UCSD-AML1 (cell line): ENCODE measurements at regions not wholly inside any gene's neighbourhood (a gene's known extent, or its start where the extent isn't known, plus 50 kb on each side); places are given as distances from the start of the nearest gene placed in this dataset.
"Not testable (repeated sequence)": the region's sequence is repeated elsewhere in the genome, so short reads cannot be mapped to it uniquely, and the experiment has no call there.

Source experiments
- DNase-seq: peaks from one replicate; lab custom pipeline; 2025; ENCODE audit not compliant: unreplicated experiment; lab: John Stamatoyannopoulos, UW

DNA sequence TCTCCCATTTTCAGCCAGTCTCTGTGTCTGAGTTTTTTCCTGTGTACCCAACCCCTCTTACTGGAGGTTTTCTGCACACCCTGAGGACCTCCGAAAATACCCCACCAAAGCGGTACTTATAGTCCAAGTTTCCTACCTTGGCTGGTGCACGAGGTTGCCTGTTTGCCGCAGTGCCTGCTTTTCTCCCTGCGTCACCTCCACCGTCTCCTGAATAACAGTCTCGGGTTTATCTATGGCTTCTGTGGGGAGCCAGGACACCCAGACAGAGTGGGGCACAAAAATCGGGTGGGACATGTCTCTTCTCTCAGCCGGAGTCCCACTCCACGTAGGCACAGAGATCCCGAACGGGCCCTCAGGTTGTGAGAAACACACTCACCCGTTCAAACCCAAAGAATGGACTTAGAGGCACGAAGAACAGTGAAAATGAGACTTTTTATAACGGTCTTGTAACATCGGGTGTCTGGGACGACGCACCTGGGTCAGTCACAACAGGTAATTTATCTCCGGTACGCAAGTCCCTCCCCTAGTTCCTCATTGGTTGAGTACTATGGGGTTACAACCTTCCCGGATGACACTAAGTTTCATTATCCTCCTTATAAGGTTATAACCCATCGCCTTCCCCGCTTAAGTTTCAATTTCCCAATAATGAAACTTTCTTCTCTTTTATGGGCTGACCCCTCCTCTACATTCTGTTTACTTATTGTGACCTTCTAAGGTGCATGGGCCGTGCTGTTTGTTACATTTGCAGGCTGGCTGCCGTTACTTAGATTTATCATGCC, 970.2 kb upstream of the COX7C start:
- no peak for DNase-seq

DNA sequence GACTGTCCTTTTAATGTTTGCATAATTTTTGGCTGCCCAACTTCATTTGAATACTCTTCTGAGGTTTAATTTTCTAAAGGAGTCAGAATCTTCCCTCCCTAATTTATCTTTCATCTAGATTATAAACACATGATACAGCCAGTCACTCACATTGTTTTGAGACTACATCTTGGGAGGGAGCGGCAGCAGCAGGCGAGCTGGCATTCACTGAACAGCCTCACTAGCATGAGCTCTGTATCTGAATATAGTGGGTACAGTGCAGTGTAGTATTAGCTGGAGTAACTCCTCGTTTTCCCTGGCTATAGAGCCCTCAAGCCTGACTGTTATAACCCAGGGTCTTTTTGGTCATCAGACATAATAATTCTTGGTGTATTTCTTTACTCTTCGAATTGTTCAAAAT, 969.2 kb upstream of the COX7C start:
- no peak for DNase-seq

DNA sequence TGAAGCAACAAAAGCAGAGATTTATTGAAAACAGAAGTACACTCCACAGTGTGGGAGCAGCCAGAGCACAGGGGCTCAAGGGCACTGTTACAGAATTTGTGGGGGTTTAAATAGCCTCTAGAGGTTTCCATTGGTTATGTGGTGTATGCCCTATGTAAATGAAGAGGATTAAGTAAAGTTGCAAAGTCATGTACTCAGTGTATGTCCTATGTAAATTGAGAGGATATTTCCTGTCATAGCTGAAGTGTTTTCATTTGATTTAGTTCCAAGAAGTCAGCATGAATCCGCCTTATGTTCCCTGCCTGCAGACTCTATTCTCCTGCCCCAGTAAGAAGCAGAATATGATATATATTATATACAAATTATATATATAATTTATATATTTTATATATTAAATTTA, 966.0 kb upstream of the COX7C start:
- no peak for DNase-seq

DNA sequence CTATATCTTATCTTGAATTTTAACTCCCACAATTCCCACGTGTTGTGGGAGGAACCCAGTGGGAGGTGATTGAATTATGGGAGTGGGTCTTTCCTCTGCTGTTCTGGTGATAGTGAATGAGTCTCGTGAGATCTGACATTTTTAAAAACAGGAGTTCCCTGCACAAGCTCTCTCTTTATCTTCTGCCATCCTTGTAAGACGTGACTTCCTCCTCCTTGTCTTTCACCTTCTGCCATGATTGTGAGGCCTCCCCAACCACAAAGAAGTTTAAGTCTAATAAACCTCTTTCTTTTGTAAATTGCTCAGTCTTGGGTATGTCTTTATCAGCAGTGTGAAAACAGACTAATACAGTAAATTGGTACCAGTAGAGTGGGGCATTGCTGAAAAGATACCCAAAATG, 963.6 kb upstream of the COX7C start:
- not testable (repeated sequence) for DNase-seq

DNA sequence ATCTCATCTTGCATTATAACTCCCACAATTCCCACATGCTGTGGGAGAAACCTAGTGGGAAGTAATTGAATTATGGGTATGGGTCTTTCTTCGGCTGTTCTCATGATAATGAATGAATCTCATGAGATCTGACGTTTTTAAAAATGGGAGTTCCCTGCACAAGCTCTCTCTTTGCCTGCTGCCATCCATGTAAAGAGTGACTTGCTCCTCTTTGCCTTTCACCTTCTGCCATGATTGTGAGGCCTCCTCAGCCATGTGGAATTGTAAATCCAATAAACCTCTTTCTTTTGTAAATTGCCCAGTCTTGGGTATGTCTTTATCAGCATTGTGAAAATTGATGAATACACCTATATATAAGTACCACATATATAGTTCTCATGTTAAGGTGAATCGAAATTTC, 961.7 kb upstream of the COX7C start:
- DNase-seq = no peak

GRCh38 chr5:85657328-85657727, 960.4 kb upstream of the COX7C start:
- not testable (repeated sequence) for DNase-seq

DNA sequence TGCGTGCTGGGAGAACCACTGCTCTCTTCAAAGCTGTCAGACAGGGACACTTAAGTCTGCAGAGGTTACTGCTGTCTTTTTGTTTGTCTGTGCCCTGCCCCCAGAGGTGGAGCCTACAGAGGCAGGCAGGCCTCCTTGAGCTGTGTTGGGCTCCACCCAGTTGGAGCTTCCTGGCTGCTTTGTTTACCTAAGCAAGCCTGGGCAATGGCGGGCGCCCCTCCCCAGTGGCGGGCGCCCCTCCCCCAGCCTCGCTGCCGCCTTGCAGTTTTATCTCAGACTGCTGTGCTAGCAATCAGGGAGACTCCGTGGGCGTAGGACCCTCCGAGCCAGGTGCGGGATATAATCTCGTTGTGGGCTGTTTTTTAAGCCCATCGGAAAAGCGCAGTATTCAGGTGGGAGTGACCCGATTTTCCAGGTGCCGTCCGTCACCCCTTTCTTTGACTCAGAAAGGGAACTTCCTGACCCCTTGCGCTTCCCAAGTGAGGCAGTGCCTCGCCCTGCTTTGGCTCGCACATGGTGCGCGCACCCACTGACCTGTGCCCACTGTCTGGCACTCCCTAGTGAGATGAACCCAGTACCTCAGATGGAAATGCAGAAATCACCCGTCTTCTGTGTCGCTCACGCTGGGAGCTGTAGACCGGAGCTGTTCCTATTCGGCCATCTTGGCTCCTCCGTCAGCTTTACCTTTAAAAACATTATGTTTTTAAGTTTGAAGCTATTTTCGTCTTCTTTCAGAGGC, 954.6 kb upstream of the COX7C start:
- not testable (repeated sequence) for DNase-seq

- no peak for DNase-seq
Observed at GRCh38 chr5:85663708-85664031, 954.1 kb upstream of the COX7C start.

DNA sequence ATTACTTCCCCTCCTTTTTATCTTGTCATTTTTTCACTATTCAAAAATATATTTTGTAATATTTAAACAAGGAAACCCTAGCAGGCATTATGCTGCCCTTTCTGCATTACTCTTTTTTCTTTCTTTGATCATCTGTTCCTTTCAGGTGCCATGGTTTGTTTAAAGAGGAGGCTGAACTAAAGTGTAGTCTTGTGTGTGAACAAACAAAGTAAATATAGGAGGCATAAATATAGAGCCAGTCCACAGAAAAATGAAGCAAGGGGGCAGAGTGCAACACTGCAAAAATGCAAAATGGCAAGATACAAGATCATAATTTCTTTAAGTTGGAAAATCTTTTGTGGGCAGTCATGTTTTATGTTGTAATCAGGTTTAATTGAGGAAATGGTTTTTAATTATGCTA, 947.3 kb upstream of the COX7C start:
- DNase-seq = no peak

GRCh38 chr5:85671223-85671970, 946.3 kb upstream of the COX7C start:
- no peak for DNase-seq

GRCh38 chr5:85681871-85682270, 935.9 kb upstream of the COX7C start:
- DNase-seq = no peak

- no peak for DNase-seq
Observed at GRCh38 chr5:85684351-85684750, 933.4 kb upstream of the COX7C start.

DNA sequence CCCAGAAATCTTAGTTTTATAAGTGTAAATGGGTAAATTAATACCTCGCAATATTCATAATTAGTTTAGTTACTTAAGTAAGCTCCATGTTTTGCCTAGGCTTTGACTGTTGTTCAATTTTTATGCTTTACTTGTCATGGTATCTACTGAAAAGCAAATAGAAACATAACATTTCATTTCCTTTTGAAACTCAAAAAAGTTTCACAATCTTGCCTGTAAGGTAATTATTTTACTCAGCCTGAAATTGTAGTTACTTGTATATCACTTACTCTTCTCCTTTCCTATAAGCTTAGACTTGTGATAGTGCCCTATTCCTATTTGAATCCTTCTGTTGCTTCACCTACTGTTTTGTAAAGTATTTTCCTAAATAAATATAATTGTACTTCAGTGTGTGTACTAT, 914.4 kb upstream of the COX7C start:
- DNase-seq = no peak

DNA sequence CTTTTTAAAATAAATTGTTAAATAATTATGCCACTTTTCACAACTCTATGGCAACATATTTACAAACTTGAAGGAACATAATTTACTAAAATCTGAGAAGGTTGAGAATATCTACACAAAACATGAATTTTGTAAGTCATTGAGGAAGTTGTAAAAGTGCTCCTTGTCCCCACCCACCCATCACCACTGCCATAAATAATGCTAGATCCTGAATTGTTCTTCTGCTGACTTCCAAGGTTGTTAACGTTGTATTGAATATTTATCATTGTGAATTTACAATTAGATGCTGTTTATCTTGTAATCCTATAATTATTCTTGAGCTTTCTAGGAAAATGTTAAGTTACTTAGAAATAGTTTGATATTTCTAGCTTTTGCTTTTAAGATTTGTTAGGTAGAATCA, 908.0 kb upstream of the COX7C start:
- no peak for DNase-seq

DNA sequence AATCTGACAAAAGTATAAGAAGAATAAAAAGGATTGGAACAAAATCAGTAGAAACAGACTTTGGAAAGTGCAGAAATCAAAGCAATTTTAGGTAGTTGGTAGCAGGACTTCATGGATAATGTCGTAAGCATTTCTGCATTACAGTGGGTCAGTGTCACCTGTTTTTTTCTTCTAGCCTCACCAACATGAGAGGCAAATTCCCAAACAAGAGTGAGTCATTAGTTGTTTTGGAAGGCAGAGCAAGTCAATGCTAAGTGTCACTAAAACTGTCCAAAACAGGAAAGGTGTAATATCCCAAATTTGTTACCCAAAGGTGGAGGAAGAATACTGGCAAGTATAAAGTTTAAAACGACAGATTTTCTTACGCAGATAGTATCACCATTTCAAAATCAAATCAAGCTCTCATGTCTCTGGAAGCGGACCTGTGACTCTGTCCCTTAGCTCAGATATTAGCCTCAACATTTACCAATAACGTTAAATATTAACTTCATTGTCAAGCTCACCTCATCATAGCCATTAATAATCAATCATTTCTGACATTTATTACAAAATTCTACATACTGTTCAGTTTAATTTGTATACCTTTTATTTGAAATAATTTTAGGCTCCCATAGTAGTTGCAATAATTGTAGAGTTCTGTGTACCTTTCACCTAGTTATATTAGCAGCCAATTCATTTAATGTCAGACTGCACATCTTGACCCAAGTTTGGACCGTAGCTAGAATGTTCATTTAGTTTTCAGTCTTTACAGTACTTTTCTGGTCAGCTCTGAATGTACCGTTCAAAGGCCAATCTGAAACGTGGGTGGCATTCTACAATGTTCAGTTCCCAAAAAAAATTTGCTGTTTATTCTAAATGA, 901.2 kb upstream of the COX7C start:
- DNase-seq = no peak

DNA sequence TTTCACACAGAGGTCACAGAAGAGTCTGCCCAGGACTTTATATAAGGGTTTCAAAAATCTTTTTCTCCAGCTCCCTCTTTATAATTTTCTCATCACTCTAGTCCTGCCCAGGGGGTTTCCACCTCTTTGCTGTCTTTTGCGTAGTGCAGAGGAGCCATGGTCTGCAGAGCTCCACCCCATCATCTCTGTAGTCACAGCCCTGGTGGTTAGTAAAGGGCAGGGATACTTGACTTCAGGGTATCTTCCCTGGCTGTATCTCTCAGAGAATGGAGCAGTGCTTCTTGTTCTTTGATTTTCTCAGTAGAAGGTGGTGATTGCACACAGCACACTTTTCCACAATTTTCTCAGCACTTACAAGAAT, 900.6 kb upstream of the COX7C start:
- no peak for DNase-seq

GRCh38 chr5:85732185-85732584, 885.6 kb upstream of the COX7C start:
- no peak for DNase-seq

DNA sequence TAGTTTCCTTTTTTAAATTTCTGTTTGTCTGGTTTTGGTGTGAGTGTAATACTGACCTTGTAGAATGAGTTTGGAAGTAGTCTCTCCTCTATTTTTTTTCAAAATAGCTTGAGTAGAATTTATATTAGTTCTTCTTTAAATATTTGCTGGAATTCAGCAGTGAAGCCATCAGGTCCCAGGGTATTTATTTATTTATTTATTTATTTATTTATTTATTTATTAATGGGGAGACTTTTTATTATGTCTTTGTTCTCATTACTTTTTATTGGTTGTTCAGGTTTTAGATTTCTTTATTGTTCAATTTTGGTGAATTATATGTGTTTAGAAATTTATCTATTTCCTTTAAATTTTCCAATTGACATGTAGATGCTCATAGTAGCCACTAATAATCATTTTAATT, 875.8 kb upstream of the COX7C start:
- DNase-seq = no peak

GRCh38 chr5:85760519-85760918, 857.2 kb upstream of the COX7C start:
- DNase-seq = no peak

DNA sequence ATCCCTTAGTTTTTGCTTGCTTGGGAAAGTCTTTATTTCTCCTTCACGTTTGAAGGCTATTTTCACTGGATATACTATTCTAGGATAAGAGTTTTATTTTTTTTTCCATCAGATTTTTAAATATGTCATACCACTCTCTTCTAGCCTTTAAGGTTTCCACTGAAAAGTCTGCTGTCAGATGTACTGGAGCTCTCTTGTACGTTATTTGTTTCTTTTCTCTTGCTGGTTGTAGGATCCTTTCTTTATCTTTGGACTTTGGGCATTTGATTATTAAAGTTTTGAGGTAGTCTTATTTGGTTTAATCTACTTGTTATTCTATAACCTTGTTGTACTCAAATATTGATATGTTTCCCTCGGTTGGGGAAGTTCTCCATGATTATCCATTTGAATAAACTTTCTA, 848.4 kb upstream of the COX7C start:
- DNase-seq = no peak

GRCh38 chr5:85784746-85785145, 833.0 kb upstream of the COX7C start:
- no peak for DNase-seq
